ENCODE measurements at regions not wholly inside any gene's neighbourhood (a gene's known extent, or its start where the extent isn't known, plus 50 kb on each side); places are given as distances from the start of the nearest gene placed in this dataset.

DNA sequence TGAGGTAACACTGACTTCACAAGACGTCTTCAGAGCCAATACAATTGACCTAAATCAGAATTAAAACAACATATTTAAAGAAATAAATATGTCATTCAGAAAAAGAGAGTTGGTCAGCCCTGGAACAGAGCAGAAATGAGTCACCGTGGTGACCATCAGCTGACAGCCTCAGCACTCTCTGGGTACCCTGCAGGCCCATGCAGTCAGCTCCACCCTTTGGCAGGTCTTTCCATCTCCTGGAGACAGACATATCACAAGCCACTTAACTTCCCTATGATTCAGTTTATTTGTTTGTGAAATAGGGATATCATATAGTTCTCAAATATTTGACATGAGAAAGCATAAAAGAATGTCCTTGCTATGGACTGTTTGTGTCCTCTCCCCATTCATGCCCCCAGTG lies 151.6 kb upstream of the MEF2C start:
- TF ChIP-seq, protein P1, sequence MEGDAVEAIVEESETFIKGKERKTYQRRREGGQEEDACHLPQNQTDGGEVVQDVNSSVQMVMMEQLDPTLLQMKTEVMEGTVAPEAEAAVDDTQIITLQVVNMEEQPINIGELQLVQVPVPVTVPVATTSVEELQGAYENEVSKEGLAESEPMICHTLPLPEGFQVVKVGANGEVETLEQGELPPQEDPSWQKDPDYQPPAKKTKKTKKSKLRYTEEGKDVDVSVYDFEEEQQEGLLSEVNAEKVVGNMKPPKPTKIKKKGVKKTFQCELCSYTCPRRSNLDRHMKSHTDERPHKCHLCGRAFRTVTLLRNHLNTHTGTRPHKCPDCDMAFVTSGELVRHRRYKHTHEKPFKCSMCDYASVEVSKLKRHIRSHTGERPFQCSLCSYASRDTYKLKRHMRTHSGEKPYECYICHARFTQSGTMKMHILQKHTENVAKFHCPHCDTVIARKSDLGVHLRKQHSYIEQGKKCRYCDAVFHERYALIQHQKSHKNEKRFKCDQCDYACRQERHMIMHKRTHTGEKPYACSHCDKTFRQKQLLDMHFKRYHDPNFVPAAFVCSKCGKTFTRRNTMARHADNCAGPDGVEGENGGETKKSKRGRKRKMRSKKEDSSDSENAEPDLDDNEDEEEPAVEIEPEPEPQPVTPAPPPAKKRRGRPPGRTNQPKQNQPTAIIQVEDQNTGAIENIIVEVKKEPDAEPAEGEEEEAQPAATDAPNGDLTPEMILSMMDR (IDR thresholded peaks at IDR 0.05; ENCODE audit: control extremely low read depth in 1 of 3, insufficient read depth in 1 of 3, low read depth in 1 of 3, low read length in 3 of 3), result no peak
- TF ChIP-seq POLR2AphosphoS5 (IDR thresholded peaks at IDR 0.05; ENCODE audit: low read depth, low read length), result no peak
- TF ChIP-seq ASH2L (IDR thresholded peaks at IDR 0.05; ENCODE audit: low read length), result no peak
- no peak for TF ChIP-seq CREB1 (IDR thresholded peaks at IDR 0.05)
- TF ChIP-seq KDM1A (IDR thresholded peaks at IDR 0.05; ENCODE audit: borderline replicate concordance, low read length), result no peak
- TF ChIP-seq RNF2 (IDR thresholded peaks at IDR 0.05; ENCODE audit: borderline replicate concordance, low read depth, low read length, missing control alignments, poor library complexity, severe bottlenecking), result no peak
- no peak for TF ChIP-seq EP300 (IDR thresholded peaks at IDR 0.05; ENCODE audit: borderline replicate concordance in 1 of 2, low read depth in 2 of 2, low read length in 2 of 2)
- TF ChIP-seq SP4 (IDR thresholded peaks at IDR 0.05; ENCODE audit: low read length), result no peak
- no peak for TF ChIP-seq SUZ12 (IDR thresholded peaks at IDR 0.05; ENCODE audit: low read length)
- TF ChIP-seq, protein P2, sequence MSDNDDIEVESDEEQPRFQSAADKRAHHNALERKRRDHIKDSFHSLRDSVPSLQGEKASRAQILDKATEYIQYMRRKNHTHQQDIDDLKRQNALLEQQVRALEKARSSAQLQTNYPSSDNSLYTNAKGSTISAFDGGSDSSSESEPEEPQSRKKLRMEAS (IDR thresholded peaks at IDR 0.05), result no peak
- TF ChIP-seq RAD21 (IDR thresholded peaks at IDR 0.05 in 1 of 2, conservative IDR thresholded peaks at IDR 0.05 in 1 of 2; ENCODE audit: low read depth in 2 of 2, low read length in 2 of 2), result no peak
- TF ChIP-seq, protein P3, sequence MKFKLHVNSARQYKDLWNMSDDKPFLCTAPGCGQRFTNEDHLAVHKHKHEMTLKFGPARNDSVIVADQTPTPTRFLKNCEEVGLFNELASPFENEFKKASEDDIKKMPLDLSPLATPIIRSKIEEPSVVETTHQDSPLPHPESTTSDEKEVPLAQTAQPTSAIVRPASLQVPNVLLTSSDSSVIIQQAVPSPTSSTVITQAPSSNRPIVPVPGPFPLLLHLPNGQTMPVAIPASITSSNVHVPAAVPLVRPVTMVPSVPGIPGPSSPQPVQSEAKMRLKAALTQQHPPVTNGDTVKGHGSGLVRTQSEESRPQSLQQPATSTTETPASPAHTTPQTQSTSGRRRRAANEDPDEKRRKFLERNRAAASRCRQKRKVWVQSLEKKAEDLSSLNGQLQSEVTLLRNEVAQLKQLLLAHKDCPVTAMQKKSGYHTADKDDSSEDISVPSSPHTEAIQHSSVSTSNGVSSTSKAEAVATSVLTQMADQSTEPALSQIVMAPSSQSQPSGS (IDR thresholded peaks at IDR 0.05; ENCODE audit: low read length), result no peak
